Aorta (tissue), 5 donors: ENCODE measurements at regions not wholly inside any gene's neighbourhood (a gene's known extent, or its start where the extent isn't known, plus 50 kb on each side); places are given as distances from the start of the nearest gene placed in this dataset.

ENCODE experiments used
- ATAC-seq: fragments of 200-7000 bp; cut with Tn5 transposase; one replicate; pipeline ENCODE4 v1.9.1; 2022; ENCODE audit warnings: moderate library complexity; ENCODE audit not compliant: low FRiP score
- DNase-seq, 2 donors: peaks; one replicate each; pipeline ENCODE4 v3.0.0-alpha.2; 2020
- H3K27ac ChIP-seq, 2 donors: one replicate each; pipeline ENCODE4 v1.5.1; 2013; ENCODE audit warnings: low read length in 2 of 2, mild to moderate bottlenecking in 2 of 2, moderate library complexity in 2 of 2, control low read depth in 1 of 2, inconsistent platforms in 1 of 2, low read depth in 1 of 2
- H3K27me3 ChIP-seq, 2 donors: one replicate each; pipeline ENCODE4 v1.6.1; 2013; ENCODE audit warnings: control low read depth in 1 of 2, low read length in 1 of 2, mild to moderate bottlenecking in 1 of 2, moderate library complexity in 1 of 2; ENCODE audit not compliant: insufficient read depth in 2 of 2, control insufficient read depth in 1 of 2
- H3K36me3 ChIP-seq, 2 donors: one replicate each; pipeline ENCODE4 v1.6.1; 2013; ENCODE audit warnings: control low read depth in 1 of 2, low read length in 1 of 2, mild to moderate bottlenecking in 1 of 2; ENCODE audit not compliant: insufficient read depth in 2 of 2, control insufficient read depth in 1 of 2
- H3K4me1 ChIP-seq, 2 donors: one replicate each; pipeline ENCODE4 v1.6.1; 2013; ENCODE audit warnings: low read length in 2 of 2, control low read depth in 1 of 2, mild to moderate bottlenecking in 1 of 2, moderate library complexity in 1 of 2; ENCODE audit not compliant: insufficient read depth in 2 of 2, control insufficient read depth in 1 of 2
- H3K4me3 ChIP-seq, 2 donors: one replicate each; pipeline ENCODE4 v1.5.1; 2013; ENCODE audit warnings: low read length in 2 of 2, control low read depth in 1 of 2, mild to moderate bottlenecking in 1 of 2
- H3K9me3 ChIP-seq: one replicate; pipeline ENCODE4 v1.6.1; 2013; ENCODE audit warnings: mild to moderate bottlenecking, low read length; ENCODE audit not compliant: control insufficient read depth
- WGBS, 2 donors: extraction: QIAGEN DNeasy Blood & Tissue Kit; methylation state at CpG; one replicate each; pipeline ENCODE4 v1.1.7; 2013; 5-methylcytosine and 5-hydroxymethylcytosine counted together
- intact Hi-C, 2 donors: fragments of 100-400 bp; cut with DNase I; formaldehyde crosslinking; loops; one replicate each; pipeline versions ENCODE4 v1.14.2 to v1.15.0; 2022
- donor health status: healthy with polysubstance abuse.
- donor health status: Bipolar disorder and iron deficiency.
- donor health status: DM: no; HTN: no; CAD: no.
- donor health status: DM: no; HTN: no; CAD: no.
- donor health status: DM: yes; HTN: yes; CAD: no.

DNA sequence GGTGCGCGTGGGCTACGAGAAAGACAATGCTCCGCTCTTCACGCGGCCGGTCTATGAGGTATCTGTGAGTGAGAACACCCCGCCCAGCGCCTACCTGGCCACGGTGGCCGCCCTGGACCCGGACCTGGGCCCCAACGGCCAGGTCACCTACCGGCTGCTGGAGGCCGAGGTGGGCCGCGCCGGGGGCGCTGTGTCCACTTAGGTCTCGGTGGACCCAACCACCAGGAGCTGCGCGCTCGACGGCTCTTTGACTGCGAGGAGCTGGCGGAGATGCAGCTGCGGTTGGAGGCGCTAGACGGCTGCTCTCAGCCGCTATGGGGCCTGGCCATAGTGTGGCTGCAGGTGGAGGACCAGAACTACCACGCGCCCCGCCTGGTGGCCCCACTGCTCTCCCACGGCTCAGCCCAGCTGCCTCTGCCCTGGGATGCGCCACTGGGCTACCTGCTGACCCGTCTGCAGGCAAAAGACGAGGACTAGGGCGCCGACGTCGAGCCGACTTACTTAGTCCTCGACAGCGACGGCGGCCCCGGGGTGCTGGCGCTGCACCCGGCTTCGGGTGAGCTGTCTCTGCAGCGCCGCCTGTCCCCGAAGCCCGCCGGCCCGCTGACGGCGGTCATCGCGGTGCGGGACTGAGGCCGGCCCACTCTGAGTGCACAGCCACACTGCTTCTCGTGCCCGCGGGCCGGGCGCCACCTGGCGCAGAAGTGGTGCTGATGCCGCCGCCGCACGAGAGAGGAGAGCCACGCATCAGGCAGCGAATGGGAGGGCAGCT is 173.0 kb downstream of the OLFM4 start:
- intact Hi-C loops, result no loop called here
- Histone ChIP-seq H3K4me1 (no peaks in the 10 kb centered on the region), H3K36me3 (no peaks in the 10 kb centered on the region), H3K4me3 (no peak overlapping the region), H3K9me3 (peaks cover 1% of the 10 kb centered on the region), H3K27me3 (no peaks in the 10 kb centered on the region), H3K27ac (no peak overlapping the region)
- ATAC-seq, result peak; percentile 48
- WGBS, 2 donors, result 16% methylated on average over 54 to 74 of the region's 74 CpGs
- no peak for DNase-seq

DNA sequence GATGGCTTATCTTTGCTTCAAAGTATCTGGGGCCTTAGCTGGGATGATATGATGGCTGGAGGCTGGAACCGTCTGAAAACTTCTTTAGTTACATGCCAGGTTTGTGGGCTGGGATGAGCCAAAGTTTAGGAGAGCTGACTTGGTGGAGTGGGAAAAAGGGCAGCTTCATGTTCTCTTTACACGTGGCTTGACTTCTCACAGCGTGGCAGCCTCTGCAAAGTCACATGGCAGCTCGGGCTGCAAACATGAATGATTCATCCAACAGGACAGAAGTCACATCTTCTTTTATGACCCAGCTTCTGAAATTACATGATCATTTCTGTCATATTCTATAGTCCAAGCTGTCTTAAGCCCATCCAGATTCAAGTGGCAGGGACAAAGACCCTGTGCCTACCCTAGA is 176.0 kb downstream of the OLFM4 start:
- ATAC-seq, result no peak
- H3K4me1 ChIP-seq, result no peaks in the 10 kb centered on the region
- intact Hi-C loops, result no loop called here

DNA sequence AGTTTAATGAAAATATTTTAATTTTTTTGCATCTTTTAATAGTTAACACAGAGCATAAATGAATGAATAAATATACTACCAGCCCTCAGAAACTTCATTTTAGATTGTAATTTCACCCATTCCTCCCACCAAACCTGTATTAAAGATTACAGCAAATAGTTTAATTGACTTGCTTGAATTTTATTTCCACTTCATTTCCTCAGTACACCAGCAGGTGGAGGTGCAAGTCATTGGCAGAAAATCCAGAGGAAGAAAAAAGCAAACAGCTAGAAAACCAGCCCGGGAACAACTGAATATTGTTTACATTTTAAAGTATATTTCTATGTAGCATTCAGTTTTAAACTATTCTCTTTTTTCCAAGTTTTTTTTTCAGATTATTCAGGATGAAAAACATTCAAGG is 177.8 kb downstream of the OLFM4 start:
- Histone ChIP-seq H3K36me3 (no peaks in the 10 kb centered on the region), H3K4me1 (no peaks in the 10 kb centered on the region), H3K4me3 (no peak overlapping the region), H3K9me3 (no peaks in the 10 kb centered on the region), H3K27ac (no peak overlapping the region), H3K27me3 (no peaks in the 10 kb centered on the region)
- 0 to 4% methylated on average over 1 of the region's 1 CpG for WGBS, 2 donors
- DNase-seq, result no peak
- ATAC-seq, result no peak
- intact Hi-C loops, result no loop called here

More for the DNA sequence above, 176.0 kb downstream of the OLFM4 start:
- WGBS, 2 donors, result 58 to 64% methylated on average over 4 of the region's 4 CpGs
- Histone ChIP-seq H3K27ac (no peak overlapping the region), H3K4me3 (no peak overlapping the region), H3K36me3 (no peaks in the 10 kb centered on the region), H3K9me3 (peaks cover 1% of the 10 kb centered on the region), H3K27me3 (no peaks in the 10 kb centered on the region)
- DNase-seq, result no peak

DNA sequence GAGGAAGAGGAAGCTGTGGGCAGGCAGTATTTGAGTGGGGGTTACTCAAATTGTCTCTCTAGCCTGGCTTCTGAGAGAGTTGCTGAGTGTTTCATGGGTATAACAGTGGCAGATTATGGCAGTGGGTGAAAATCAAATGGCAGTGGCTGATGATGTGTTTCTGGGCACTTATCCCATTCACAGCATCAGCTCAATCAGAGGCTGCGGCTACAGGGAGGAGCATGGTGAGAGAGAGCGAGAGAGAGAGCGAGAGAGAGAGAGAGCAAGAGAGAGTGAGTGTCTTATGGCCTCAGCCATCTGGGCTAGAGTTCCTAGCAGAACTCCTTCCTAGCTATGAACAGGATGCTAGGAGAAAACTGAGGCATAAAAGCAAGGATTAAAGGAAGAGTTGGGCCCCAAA is 178.9 kb downstream of the OLFM4 start:
- H3K4me3 ChIP-seq, result no peak overlapping the region
- H3K36me3 ChIP-seq, result no peaks in the 10 kb centered on the region
- H3K27me3 ChIP-seq, result no peaks in the 10 kb centered on the region
- H3K27ac ChIP-seq, result no peak overlapping the region
- DNase-seq (no peak), ATAC-seq (no peak)
- WGBS, 2 donors, result 70 to 72% methylated on average over 3 of the region's 3 CpGs
- no peaks in the 10 kb centered on the region for H3K4me1 ChIP-seq
- intact Hi-C loops, result no loop called here
- H3K9me3 ChIP-seq, result no peaks in the 10 kb centered on the region

DNA sequence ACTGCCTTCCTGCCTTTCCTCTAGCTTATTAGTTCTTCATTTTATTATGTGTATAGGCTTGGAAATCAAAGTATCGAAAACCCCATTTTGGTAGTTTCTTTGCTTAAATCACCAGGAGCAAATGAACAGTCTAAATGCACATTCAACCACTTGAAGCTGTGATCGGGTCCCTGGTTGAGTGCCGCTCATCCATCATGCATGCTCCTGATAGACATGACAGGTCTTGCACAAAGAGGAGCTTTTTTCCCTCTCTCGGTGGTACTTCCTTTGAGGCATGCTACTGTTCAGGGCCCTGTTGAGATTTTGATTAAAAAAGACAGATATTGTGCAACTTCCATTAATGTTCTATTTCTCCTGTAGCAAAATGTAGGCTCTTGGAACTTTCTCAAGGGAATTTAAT is 185.8 kb downstream of the OLFM4 start:
- 46 to 59% methylated on average over 4 of the region's 4 CpGs for WGBS, 2 donors
- Histone ChIP-seq H3K27ac (no peak overlapping the region), H3K4me1 (no peaks in the 10 kb centered on the region), H3K27me3 (no peaks in the 10 kb centered on the region), H3K4me3 (no peak overlapping the region), H3K9me3 (no peaks in the 10 kb centered on the region), H3K36me3 (no peaks in the 10 kb centered on the region)
- intact Hi-C loops, result no loop called here
- DNase-seq, result no peak
- no peak for ATAC-seq

DNA sequence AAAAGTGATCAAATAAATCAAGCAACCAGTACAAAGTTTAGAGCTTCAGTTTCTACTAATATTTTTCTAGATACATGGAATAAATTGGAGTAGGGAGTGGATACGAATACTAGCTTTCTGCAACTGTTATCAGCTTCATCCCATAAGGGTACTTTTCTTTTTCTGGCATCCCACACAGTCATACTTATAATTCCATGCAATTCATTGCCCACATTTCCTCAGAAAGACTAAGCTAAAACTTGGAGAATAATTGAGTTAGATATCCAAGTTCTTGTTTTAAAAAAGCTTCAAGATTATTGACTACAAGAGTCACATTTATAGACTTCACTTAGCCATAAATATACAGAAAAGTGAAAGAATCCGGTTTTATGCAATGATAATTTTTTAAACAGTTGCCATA is 186.9 kb downstream of the OLFM4 start:
- H3K27me3 ChIP-seq, result no peaks in the 10 kb centered on the region
- no peaks in the 10 kb centered on the region for H3K4me1 ChIP-seq
- 46 to 47% methylated on average over 2 of the region's 2 CpGs for WGBS, 2 donors

DNA sequence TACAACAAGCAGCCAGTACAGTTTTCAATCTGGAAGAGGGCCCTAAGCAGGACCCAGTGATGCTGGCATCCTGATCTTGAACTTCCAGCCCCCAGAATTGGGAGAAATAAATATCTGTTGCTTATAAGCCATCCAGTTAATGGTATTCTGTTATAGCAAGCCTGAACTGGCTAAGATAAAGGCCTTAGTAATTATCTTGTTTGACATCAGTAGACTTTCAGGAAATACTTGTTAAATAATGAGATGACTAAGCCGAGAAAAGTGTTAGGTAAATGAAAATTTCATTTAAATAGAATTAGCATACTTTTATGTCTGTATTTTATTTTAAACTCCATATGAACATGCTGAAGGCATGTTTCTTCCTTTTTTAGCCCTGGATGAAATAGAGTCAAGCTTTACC is 188.2 kb downstream of the OLFM4 start:
- Histone ChIP-seq H3K27ac (no peak overlapping the region), H3K4me3 (no peak overlapping the region), H3K4me1 (no peaks in the 10 kb centered on the region), H3K27me3 (no peaks in the 10 kb centered on the region), H3K36me3 (no peaks in the 10 kb centered on the region), H3K9me3 (no peaks in the 10 kb centered on the region)
- intact Hi-C loops, result no loop called here
- DNase-seq, result no peak
- 54 to 81% methylated on average over 1 of the region's 1 CpG for WGBS, 2 donors
- no peak for ATAC-seq

More for the DNA sequence above, 186.9 kb downstream of the OLFM4 start:
- intact Hi-C loops, result no loop called here
- Histone ChIP-seq H3K27ac (no peak overlapping the region), H3K9me3 (no peaks in the 10 kb centered on the region), H3K4me3 (no peak overlapping the region), H3K36me3 (no peaks in the 10 kb centered on the region)
- ATAC-seq (no peak), DNase-seq (no peak)

DNA sequence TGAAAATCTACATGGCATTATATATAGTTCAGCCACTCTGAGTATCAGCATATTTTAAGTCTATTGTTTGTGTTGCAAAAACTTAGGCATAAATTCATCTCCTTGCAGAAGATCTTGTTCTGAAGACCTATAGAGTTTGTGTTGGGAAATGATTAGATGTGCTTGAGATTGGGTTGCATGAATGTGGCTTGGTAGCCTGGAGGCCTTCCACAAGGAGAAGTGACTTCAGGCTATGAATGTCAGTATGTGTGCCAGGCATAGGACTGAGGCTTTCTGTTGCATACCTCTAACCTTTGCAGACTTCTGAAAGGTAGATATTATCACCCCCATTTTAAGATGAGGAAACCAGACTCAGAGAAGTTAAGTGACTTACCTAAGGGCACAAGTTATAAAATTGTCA is 188.6 kb downstream of the OLFM4 start:
- DNase-seq, result no peak
- Histone ChIP-seq H3K27me3 (no peaks in the 10 kb centered on the region), H3K4me3 (no peak overlapping the region), H3K9me3 (no peaks in the 10 kb centered on the region), H3K36me3 (no peaks in the 10 kb centered on the region), H3K4me1 (no peaks in the 10 kb centered on the region), H3K27ac (no peak overlapping the region)
- intact Hi-C loops, result no loop called here
- ATAC-seq, result no peak

DNA sequence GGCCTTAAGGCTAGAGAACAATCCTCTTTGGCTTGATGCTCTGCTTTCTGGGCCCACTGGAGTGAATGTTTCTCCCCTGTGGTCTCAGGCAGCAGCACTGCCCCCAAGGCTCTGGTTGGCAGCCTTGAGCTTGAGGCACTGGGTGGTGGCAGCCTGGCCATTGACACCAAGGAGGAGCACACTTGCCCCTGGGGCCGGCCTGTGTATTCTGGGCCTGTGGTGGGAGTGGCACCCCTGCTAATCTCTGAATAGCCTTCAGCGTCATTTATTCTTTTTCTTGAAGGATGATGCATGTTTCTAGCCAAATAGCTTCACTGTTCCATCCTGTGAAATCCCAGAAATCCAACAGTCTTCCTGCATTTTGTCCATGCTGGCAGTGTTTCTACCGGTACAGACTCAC is 191.4 kb downstream of the OLFM4 start:
- ATAC-seq (no peak), DNase-seq (no peak)
- WGBS, 2 donors, result 78 to 84% methylated on average over 3 of the region's 3 CpGs
- no peaks in the 10 kb centered on the region for H3K4me1 ChIP-seq
- H3K27me3 ChIP-seq, result no peaks in the 10 kb centered on the region
- H3K36me3 ChIP-seq, result no peaks in the 10 kb centered on the region
- no peak overlapping the region for H3K4me3 ChIP-seq
- H3K9me3 ChIP-seq, result peaks cover 2% of the 10 kb centered on the region
- intact Hi-C loops, result no loop called here
- no peak overlapping the region for H3K27ac ChIP-seq
